HG03280 (cell line): ENCODE measurements at regions not wholly inside any gene's neighbourhood (a gene's known extent, or its start where the extent isn't known, plus 50 kb on each side); places are given as distances from the start of the nearest gene placed in this dataset.

Experiments
- ATAC-seq: cut with Tn5 transposase; IDR thresholded peaks from one replicate; pipeline ENCODE4 v1.9.1; 2021; ENCODE audit warnings: mild to moderate bottlenecking, moderate library complexity; ENCODE audit not compliant: unreplicated experiment

DNA sequence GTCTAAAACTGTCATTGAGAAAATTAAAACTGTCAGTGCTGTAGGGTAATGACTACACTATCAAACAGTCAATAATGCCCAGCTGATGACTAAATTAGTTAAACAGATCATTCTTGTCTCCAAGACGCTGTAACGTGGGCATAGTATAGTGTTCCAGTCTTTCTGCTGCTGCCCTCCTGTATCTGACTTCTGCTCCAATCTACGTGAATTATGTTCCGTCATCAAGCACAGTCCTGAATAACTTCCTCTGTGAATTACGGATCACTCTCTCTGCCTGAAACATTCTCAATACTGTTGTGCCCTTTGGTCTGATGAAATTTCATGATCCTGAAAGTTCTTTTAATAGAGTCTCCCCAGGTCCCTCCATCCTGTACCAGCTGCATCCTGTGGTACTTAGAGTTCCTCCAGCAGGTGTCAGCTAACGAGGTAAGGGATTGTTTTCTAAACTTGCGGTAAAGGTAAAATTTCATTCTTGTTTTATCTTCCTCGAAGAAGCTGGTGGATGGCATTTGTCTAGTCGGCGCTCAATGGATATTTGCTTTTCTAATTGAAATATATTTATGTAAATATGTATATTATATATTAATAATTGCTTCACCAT, 393.5 kb upstream of the ADARB2 start:
- no peak for ATAC-seq

DNA sequence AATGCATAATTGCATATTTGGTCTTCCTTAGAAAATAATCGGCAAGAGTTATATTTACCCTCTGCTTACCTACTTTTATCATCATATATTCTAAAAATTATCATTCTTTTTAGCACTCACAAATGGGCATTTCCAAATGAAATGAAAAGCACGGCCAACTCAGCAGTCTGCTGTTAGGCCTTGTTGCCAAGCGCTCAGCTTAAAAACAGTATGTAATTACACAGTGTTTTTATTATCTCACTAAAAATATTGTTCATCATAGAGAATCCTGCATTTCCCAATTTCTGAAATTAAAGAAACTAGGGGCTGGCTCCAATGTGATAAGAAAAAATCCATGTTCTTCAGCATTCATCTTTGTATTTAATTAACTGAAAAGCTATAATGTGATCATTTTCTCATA, 391.7 kb upstream of the ADARB2 start:
- ATAC-seq, result no peak

DNA sequence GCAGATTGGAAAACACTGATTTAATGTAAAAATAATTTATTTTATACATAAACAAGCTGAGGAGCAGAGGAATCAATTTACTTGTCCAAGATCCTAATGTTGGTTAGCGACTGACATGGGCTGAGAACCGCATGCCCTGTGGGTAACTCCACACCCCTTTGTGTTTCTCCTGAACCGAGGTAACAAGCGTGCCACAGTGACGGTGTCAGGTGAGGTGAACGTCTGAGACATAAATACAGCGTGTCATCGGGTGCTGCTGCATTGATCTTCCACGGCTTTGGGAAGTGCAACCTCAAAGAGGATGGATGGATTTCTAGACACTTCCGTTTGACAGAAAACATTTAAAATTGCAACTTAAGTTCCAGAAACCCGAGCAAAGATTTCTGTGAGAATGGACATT, 386.8 kb upstream of the ADARB2 start:
- no peak for ATAC-seq

DNA sequence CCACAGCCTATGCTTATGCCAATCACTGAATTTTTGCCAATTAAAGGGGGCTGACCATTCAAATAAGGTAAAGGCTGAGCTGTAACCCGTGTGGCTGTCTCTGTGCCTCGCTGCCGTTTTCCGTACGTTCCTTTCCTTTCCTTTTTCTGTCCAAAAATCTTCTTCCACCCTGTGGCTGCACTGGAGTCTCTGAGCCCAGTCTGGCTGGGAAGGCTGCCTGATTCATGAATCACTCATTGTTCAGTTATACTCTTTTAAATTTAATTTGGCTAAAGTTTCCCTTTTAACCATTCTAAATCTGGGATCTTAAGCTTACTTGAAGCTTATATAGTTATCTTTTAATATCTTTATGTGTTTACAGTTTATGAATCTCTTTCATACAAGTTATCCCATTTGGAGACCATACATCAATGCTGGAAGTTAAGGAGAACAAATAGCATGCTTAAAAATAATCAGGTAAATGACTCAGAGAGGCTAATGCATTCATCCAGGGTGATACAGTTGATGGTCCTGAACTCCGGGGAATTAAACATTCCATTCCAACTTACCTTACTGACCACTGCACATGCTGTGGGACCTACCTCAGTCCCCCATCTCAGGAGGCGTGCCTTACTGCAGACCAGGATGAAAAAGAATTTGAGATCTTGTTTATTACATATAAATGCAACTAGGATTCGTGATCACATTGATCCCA, 385.3 kb upstream of the ADARB2 start:
- ATAC-seq, result no peak

DNA sequence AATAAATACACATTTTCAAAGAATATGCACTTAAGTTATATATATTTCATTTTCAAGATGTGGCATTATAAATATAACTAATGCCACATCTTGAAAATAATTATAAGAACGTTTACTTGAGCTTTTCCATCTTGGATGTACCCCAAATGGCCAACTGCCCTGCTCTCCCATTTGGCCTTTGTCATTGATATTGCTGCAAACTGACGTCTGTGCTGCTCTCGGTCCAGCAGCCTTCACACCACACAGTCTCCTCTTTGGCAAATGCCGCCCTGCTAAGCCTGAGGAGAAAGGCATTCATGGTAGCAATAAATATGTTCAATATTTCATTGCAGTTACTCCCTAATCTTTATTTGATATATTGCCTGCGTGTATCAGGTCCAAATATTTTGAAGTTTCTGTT, 384.6 kb upstream of the ADARB2 start:
- no peak for ATAC-seq

DNA sequence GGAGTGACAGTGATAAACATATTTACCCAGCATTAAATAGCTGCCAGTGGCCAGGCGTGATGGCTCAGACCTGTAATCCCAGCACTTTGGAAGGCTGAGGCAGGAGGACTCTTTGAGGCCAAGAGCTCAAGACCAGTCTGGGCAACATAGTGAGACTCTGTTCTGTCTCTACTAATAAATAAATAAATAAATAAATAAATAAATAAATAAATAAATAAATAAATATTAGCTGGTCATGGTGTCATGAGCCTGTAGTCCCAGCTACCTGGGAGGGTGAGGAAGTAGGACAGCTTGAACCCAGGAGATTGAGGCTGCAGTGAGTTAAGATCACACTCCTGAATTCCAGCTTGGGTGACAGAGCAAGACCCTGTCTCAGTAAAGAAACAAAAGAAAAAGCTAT, 384.0 kb upstream of the ADARB2 start:
- no peak for ATAC-seq

DNA sequence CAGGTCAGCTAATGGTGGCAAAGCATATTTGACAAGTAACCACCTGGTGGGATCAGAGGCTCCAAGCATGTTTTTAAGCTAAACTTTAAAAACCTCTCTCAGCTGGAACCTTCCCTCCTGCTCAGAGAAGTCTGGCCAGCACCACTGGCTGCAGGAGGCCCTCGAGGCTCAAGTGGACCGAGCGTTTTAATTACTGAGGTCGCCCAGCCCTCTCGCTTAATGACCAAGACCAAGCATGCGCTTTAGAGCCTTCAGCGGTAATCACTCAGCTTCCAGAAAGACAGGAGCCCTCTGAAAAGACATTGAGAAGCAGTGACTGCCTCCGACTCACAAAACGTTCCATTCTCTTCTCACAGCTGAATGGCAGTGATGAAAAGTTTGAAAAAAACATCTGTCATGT, 383.4 kb upstream of the ADARB2 start:
- no peak for ATAC-seq

DNA sequence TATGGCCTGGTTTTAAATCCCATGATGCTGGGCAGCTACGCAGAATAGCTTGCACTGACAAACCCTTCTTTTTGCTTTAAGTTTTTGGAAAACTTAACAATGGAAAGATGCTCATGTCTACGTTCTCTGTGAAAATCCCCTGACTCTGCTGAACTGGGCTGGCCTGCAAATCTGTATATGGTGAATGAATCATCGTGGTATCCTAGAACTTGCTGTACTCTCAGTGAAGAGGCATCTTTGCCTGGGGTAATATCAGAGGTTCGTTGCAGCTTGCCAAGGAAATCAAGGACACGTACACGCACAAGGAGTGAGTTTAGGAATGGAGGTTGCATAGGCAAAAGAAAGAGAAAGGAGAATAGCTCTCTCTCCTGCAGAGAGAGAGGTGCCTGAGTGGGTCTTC, 382.0 kb upstream of the ADARB2 start:
- no peak for ATAC-seq

DNA sequence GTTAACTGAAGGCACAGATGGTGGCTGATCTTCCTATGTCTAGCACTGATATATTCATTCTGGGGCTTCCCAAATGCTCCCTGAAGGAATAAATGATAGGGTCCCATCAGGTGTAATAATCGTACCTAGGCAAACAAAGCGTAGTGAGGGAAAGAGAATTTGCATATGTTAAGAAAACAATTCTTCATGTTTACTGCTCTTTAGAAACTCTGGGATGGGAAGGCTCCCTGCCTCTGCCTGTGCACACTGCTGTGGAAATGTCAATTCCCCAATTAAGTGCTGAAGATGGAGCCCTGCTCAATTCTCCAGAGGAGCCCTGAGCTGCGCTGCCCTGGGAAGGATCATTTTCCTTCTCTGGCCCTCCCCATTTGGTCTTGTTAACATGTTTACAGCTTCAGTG, 380.9 kb upstream of the ADARB2 start:
- ATAC-seq, result no peak

DNA sequence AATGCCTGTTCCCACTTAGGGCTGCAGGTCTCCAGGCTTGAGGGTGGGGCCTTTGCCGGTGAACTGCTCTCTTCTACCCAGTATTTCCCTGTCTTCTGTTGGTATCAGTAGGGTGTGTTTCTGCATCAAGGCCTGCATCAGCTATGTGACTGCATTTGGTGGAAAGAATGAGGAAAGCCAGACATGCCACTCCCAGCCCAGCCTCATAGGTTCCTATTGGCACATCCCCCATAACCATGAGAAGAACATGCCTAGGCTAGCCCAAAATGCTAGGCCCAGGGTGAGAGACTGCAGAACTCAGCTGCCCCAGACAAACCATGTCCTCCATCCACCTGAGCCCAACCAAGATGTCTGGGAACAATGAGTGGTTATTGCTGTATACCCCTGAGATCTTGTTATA, 380.3 kb upstream of the ADARB2 start:
- no peak for ATAC-seq

DNA sequence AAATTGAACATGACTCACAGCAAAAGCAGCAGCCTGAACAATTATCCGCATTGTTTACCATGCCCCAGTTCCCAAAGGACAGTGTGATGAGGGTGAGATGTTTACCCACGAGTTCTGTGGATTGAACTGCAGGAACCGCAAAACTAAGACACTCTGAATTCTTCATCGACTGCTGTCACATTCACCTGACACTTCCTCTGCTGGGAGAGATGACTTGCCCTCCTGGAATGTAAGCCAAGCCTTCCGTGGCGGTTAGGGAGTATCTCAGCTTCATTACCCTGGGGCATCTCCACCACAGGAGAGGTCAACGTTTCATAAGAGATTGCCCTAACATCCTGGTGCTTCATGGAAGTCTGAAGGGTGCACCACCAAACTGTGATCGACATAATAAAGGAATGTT, 374.6 kb upstream of the ADARB2 start:
- ATAC-seq, result no peak

DNA sequence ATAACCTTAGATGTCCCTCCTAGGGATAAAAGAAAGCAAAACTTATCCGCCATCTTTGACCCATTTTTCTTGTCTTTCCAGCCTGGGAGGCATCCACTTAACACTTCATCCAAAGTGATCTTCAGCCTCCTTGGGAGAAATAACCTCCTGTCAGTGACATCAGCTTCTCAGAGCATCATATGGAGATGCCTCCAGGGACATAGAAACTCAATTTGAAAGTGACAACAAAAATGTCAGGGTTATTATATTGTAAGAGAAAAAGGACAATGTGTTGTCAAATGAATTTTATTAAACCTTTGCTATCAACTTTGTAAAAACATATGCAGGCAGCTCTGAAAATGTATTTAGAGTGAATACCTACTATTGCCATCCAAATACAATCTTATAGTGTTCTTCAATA, 371.2 kb upstream of the ADARB2 start:
- ATAC-seq, result no peak

DNA sequence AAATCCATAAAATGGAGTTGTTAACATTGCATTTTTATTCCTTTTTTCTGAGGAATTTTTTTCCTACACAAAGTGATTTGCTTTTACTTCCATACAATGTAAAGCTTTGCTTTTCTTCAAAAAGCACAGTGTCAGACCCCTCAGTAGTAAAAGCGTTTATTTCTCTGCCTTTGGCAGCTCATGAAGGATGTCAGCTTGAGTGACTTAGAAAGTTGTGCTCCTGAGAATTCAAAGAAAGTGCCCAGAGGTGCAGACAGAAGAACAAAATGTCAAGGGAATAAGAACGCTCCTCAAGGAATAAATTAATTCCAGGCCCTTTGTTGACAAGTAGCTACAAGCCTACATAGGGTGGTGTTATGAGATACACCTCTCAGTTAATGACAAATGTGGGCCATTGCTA, 369.3 kb upstream of the ADARB2 start:
- no peak for ATAC-seq

DNA sequence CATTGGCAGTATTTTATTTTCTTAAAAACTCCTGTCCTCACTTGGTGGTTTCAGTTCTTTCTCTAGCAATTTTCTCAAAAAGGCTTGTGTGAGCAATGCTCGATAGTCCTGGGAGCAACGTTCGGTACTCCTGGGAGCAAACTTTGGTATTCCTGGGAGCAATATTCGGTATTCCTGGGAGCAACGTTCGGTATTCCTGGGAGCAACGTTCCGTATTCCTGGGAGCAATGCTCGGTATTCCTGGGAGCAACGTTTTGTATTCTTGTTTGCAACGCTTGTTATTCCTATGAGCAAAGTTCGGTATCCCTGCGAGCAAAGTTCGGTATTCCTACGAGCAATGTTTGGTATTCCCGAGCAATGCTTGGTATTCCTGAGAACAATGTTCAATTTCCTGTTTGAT, 362.0 kb upstream of the ADARB2 start:
- ATAC-seq, result no peak

DNA sequence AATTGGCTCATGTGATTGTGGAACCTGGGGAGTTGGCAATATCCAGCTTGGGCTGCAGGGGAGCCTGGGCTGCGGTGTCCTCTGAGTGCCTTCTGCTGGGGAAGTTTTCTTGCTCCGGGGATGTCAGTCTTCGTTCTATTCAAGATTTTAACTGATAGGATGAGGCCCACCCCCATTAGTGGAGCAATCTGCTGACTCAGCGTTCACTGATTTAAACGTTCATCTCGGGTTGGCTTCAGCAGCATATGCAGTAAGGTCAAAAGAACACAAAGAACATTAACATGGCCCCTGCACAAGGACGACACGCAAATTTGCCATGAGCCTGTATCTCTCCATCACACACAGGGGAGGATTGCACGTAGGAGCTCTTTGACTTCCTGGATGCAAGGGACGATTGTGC, 360.6 kb upstream of the ADARB2 start:
- no peak for ATAC-seq

DNA sequence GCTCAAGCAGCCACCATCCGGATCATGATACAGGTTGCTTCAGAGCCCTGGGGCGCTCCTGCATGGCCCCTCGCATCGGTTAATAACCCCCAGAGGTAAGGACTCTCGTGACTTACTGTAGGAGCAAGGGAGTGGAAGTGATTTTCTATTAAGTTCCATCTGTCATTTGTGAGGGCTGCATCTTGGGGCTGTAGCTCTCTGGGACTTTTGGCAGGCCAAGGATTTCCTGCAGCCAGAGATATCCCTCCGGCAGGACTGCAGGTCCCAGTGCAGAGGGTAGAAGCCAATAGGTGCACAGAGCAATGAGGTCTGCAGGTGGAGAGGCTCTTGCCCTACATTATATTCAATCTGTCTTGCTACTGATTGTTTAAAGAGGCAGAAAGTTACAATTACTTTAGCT, 356.8 kb upstream of the ADARB2 start:
- ATAC-seq, result no peak

DNA sequence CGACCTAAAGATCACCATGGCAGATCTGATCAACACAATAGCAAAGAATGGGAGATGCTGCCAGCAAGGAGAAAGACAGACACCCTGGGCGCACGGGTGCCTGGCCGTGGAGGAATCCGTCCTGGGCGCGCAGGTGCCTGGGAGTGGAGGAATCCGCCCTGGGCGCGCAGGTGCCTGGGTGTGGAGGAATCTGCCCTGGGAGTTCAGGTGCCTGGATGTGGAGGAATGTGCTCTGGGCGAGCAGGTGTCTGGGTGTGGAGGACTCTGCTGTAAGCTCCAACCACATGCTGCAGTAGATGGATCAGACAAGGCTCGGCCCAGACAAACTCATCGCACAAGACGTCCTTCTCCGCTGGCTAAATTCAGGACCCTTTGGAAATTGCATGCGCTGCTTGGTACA, 346.3 kb upstream of the ADARB2 start:
- ATAC-seq, result no peak

DNA sequence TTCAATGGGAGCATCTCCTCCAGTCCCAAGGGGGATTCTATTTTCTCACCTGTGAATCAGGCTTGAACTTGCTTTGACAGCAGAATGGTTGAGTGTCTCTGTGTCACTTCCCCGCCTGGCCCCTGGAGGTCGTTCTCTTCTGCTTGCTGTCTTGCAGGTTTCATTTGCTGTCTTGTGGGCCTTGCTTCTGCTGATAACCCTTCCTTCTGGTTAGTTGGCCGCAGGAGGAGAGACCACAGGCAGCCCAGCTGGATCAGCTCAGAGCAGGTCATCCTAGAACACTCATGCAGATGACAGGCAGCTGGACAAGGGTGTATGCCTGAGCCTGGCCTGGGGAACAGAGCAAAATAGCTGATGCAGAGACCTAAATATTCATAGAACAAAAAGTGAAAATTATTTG, 344.2 kb upstream of the ADARB2 start:
- ATAC-seq, result no peak

DNA sequence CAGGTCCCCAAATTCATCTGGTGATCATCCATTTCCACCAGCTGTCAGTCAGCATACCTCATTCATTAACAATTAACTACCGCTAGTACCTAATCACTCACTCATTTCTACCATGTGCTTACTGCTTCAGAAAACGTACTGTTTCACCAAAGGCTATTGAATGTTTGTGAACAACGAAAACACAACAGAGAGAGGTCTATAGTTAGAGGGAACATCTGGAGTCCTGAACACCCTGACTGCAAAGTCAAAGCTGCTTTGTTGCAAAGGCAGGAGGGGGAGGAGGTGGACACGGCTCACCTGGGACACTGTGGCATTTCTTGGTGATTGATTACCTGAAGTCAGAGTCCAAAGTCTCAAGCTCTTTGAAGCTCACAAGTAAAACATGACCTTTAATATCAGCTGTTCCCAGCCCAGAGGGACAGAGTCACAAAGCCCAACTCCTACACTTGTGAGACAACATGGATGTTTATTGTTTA, 342.3 kb upstream of the ADARB2 start:
- ATAC-seq, result no peak

DNA sequence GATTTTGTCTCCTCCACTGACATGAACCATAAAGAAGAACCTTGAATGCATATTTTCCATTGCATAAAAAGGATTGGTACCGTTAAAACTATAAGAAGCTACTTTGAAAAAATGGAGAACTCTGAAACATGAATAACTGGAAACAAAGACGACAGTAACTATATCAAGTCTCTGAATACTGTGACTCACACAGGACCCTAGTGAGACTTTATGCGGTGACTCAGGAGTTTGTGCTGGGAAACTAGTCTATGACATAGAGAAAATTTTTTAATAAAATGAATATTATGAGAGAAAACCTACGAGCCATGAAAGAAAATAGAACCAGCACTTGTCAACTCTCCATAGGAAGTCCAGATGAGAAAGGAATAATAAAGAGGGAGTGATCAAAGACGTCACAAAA, 339.9 kb upstream of the ADARB2 start:
- no peak for ATAC-seq

DNA sequence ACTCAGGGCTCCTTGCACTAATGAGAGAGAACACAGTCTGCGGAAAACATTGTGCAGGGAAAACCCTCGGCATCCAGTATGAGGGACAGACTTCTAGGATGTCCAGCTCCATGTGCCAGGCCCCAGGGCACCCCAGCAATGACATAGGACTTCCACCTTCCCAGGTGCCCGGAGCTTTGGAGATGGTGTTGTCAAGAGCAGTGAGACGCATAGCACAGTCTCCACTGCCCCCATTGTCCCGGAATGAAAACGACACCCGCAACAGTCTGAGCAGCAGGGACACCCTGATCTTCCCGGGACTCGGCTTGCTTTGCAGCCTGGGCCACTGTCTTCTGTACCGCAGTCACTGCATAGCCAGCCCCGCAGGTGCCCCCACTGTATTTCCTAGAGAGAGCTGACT, 339.2 kb upstream of the ADARB2 start:
- no peak for ATAC-seq

DNA sequence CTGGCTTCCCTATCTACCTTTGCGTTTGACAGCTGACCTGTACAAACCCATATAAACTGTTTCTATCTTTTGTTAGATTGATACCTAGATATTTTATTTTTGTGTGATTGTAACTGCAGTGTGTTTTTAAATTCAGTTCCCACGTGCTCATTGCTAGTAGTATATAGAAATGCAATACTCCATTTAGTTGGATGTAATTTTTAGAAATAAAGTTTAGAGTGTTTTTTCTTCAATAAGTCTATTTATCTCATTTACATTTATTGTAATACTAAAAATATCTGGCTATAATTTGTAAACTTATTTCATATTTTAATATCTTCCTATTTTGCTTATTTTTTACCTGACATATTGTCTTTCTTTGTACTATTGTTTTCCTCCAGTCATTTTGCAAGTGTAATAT, 329.7 kb upstream of the ADARB2 start:
- no peak for ATAC-seq

DNA sequence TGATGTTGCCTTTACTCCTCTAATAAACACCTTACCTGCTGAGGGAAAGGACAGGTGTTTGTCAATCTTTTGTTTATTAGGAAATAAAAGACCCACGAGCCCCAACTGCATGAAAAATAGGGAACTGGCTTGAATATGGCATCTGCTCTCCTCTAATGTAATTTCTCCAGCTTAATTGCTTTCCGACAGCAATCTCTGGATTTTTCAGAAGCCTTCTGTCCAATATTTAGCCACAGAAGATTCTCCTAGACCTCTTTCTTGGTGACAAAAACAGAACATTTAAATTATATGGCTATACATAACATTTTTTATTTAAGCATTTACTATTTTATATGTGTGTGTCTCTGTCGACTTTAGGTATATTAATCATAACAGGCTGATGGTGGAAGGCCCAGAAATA, 317.4 kb upstream of the ADARB2 start:
- no peak for ATAC-seq
